GM12892 (cell line): ENCODE measurements at regions not wholly inside any gene's neighbourhood (a gene's known extent, or its start where the extent isn't known, plus 50 kb on each side); places are given as distances from the start of the nearest gene placed in this dataset.

ENCODE experiments used
- POLR2A ChIP-seq: IDR thresholded peaks from 2 replicates; pipeline ENCODE4 v1.6.1; 2011; ENCODE audit warnings: low read depth, low read length, control low read depth
- TAF1 ChIP-seq: IDR thresholded peaks from 2 replicates; pipeline ENCODE4 v1.6.1; 2011; ENCODE audit warnings: low read depth, mild to moderate bottlenecking, control low read depth, low read length, borderline replicate concordance

DNA sequence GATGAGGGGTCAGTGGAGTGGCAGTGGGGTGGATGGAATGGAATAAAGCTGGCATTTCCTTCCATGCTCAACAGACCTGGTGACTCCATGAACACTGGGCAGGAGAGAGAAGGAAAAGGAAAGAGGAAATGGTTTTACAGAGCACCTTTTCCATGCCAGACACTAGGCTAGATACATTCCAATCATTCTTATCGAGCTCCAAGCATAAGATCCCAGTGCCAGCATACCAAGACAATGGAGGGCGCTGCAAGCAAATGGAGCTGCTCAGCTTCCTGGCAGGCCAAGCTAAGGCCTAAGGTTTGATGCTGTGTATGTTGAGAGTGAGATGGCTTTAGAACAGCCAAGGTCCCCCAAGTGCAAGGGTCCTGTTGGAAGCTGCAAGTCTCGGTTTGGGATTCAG lies 113.2 kb downstream of the HSPH1 start:
- TF ChIP-seq POLR2A (no peak), TAF1 (no peak)
